Left ventricle myocardium superior (tissue), 1 donor: ENCODE measurements at regions not wholly inside any gene's neighbourhood (a gene's known extent, or its start where the extent isn't known, plus 50 kb on each side); places are given as distances from the start of the nearest gene placed in this dataset.
A peak's percentile ranks its signal among the peaks of the same experiment; 100 is the strongest.
"Not testable (repeated sequence)": the region's sequence is repeated elsewhere in the genome, so short reads cannot be mapped to it uniquely, and the experiment has no call there.

Source experiments
- ATAC-seq: fragments of 200-7000 bp; cut with Tn5 transposase; one replicate; pipeline ENCODE4 v1.9.1; 2020; ENCODE audit warnings: mild to moderate bottlenecking, moderate library complexity
- DNase-seq: peaks from one replicate; pipeline ENCODE4 v3.0.0-alpha.2; 2020
- intact Hi-C: fragments of 100-400 bp; cut with micrococcal nuclease; formaldehyde crosslinking; loops from one replicate; pipeline ENCODE4 v1.11.0; 2022
- donor health status: DM: no; HTN: yes; CAD: no; lungs with severe emphysema.

DNA sequence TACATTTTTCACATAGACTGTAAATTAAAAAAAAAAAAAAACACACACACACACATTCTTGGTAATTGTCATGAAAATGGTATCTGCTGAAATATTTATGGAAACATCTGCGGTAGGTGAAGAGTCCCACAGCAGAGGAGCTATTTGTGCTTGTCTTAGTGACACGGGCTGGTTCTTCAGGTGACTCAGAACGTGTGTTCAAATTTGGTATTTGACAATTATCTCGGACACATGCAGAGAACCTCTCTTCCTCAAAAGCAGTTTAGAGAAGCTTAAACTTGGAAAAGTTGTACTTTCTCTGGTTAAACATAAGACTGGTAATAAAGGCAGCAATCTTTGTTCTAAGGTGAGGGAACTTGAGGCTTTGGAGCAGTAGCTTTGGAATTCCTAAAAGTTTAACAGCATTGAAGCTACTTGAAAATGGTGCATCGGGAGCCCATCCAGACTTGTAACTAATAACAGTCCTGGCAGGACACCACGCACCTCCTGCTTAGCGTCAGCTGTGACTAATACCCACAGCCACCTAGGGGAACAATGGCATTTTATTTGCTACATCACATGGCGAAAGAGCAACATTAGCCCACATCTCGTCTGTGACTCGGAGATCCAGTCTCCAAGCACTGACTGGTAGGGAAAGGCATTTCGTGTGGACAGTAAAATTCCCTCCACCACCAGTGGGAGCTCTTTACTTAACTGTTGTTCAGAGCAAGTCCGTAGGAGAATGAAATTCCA, 1505.1 kb upstream of the SLC10A2 start:
- intact Hi-C loops: loop anchor here (10.0 kb wide), 1 partner anchor 1963 kb away; the partner anchor contains the start of gene EFNB2
- ATAC-seq: peak; percentile 78
- no peak for DNase-seq

DNA sequence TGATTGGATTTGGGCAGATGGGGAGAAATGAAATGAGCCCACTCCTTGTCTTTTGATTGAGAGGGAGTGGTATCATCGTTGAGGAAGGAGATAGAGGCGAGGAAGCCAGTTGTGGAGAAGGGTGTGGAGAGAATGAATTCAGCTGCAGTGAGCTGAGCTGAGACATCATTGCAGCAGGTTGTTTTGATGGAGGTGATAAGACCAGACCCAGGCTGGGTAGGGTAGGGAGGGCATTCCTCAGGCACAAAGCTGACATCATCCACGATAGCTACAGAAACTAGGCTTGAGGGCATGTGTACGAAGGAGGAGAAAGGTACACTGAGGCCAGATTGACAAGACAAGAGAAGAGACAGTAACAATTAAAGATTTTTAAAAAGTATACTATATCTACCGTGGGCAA, 1500.9 kb upstream of the SLC10A2 start:
- no peak for DNase-seq
- ATAC-seq: no peak
- intact Hi-C loops: no loop called here

DNA sequence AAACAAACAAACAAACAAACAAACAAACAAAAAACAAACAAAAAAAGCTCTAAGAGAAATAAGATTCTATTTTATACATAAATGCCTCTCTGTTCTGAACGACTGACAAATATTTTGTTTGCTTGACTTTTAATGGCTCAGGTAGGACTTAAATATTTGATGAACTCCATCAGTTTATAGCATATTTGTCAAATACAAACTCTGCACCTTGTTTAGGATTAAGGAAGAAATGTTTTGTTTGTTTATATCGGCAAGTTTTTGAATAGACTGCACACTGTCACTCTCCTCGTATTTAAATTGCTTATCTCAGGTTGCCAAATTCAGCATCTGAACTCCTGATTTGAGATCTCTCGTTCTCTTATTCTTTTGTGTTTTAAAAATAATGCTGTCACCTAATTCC, 1499.7 kb upstream of the SLC10A2 start:
- ATAC-seq (no peak), DNase-seq (no peak)
- intact Hi-C loops: no loop called here

DNA sequence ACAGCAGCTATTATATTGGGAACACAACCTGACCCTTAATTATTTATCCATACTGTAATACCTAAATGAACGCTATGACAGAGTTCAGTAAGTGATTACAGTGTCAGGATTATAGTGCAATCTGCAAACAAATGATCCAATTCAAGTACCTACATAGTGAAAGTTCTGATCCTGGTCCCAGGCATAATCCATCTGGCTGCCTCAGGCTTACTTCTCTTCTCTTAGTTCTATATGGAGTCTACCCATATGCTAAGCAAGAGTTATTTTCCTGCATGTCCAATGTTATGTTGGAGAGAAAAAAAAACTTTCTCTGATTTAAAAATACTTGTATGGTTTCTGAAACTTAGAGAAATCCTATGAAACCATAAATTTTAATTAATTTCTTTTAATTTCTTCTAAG, 1487.7 kb upstream of the SLC10A2 start:
- intact Hi-C loops: no loop called here
- ATAC-seq: no peak
- DNase-seq: no peak

DNA sequence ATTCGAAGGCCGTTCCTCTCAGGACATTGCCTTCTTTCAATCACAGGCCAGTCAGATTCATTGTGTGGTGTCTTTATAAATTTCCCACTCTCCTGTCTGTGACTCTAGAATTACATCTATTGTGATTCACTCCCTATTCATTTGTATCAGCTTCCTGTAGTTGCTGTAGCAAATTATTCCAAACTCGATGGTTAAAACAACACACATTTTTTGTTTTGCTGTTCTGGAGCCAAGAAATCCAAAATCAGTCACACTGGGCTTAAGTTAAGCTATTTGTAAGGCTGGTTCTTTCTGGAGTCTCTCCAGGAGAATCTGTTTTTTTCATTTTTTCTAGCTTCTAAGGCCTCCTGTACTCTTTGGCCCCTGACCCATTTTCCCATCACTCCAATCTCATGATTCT, 1487.0 kb upstream of the SLC10A2 start:
- ATAC-seq: no peak
- intact Hi-C loops: no loop called here
- DNase-seq: no peak

DNA sequence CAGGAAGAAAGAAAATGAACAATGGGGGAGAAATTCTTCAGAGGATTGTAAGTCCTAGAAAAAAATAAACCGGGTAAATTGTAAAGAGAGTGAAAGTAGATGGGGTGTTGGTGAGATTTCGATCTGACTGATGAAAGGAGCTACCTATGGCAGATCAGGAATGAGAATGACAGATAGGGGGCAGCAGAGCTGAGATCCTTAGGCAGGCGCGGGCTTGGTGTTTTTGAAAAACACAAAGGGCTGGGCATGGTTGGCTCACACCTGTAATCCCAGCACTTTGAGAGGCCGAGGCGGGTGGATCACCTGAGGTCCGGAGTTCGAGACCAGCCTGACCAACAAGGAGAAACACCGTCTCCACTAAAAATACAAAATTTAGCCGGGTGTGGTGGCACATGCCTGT, 1468.6 kb upstream of the SLC10A2 start:
- no peak for ATAC-seq
- no peak for DNase-seq
- intact Hi-C loops: no loop called here

DNA sequence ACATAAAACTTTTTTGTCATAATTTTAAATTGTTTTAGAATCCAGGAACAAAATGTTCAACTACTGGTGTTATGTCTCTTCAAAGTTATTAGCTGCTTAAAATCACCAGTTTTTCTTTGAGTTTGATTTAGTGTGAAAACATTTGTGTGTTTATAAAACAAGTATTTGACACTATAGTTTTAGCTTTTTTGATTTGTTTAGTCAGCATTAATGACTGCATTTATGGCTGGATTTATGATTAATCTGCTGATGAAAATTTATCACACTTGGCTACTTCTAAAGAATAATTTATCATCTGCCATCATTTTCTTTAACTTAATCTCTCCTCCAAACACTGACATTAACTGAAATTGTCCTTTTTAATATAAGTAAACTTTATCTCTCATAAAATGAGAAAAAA, 1465.9 kb upstream of the SLC10A2 start:
- intact Hi-C loops: no loop called here
- DNase-seq: no peak
- no peak for ATAC-seq

DNA sequence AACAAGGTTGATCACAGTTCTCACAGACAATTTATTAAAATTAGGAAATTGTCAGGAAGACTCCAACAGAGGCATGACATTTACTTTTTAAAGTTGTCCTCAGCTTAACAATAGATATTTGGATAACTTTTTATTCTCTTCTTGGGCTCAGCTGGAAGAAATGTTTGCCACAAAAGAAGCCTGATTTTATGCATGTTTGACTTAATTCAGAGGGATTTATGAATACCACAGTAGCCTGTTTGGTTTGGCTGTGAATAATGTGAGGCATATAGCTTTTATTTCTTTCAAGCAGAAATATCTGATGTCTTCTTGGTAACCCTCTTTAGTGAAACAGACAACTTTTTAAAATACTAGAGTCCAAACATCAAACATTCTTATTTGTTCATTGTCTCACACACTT, 1464.5 kb upstream of the SLC10A2 start:
- no peak for ATAC-seq
- DNase-seq: no peak
- intact Hi-C loops: no loop called here

DNA sequence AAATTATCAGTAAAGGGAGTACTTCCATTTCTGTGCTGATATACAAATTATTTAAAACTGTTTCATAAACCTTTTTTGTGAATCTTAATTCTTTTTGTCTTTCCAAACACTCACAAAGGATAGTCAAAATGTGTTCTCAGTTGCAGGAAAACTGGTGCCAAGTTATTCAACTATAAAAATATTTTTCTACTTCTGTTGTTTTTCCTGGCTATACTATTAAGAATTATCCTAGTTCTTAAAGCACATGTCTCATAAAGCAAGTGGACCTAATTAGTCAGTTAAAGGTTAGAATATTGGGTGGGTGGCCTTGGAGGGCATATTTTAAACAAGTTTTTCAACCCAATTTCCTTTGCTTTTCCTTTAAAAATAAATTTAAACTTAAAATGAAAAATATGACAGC, 1460.3 kb upstream of the SLC10A2 start:
- intact Hi-C loops: no loop called here
- DNase-seq (no peak), ATAC-seq (no peak)

DNA sequence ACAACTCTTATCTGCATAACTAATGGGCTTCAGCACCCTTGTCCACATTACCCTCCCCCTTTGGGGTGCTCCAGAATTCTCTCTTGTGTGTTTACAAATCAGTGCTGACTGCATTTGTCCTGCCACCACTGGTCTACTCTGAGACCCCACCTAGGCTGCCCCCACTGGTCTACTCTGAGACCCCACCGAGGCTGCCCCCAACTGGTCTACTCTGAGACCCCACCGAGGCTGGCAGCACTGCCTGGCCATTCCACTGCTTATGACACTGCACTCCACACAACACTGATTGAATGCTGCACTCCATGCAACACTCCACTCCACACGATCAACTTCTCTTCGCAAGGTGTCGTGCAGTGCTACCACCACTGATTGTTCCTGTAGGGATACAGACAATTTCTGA, 1459.2 kb upstream of the SLC10A2 start:
- no peak for DNase-seq
- intact Hi-C loops: no loop called here
- ATAC-seq: no peak

DNA sequence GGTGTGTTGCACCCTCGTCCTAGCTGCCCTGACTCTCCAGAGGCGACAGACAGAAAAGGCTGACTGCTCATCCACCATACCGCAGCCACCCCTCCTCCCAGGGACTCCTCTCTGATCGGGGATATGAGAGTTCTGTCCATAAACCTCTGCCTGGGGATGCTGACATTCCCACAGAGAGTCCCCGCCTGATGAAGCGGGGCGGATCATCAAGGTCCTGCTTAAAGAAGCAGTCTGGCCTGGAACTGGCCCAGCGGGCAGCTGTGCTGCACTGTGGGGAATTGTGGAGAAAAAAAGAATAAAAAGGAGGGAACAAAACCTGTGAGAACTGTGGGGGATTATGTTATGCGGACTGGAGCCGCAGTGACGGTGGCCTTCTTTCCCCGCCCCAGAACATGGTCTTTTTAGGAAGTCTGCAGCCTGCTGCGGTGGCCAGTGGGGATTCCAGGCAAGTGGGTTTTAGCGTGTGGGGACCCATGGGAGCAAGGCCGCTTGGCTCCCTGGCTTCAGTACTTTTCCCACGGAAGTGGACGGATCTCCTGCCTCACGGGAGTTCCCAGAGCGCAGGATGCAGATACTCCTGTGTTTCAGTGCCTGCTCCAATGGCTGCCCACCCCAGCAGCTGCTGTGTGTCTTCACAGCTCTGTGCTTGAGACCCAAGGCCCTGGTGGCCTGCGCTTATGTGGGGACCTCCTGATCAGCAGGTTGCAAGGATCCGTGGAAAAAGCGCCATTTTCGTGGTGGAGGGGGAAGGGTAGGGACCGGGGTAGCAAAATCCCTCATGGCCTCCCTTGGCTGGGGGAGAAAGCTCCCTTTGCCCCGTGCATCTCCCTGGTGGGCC, 1456.2 kb upstream of the SLC10A2 start:
- ATAC-seq: peak; percentile 55
- intact Hi-C loops: no loop called here
- peak; percentile 32 for DNase-seq

DNA sequence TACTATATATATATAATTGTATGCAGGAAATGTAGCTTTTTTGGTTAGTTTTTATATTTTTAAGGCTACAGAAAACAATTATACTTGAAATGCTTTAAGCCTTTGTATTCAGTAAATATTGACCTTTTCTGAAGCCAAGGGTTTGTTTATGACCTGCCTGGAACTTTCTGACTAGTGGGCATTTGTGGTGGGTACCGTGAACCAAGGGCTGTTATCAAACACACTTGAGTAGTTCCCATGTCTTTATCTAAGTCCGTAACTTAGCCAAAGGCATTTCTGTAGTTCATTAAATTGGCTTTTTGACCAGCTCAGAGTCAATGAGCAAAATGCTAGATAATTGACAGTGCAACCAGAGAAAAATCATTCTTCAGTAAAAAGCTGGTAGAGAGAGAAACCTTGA, 1444.2 kb upstream of the SLC10A2 start:
- ATAC-seq (no peak), DNase-seq (no peak)
- intact Hi-C loops: no loop called here

DNA sequence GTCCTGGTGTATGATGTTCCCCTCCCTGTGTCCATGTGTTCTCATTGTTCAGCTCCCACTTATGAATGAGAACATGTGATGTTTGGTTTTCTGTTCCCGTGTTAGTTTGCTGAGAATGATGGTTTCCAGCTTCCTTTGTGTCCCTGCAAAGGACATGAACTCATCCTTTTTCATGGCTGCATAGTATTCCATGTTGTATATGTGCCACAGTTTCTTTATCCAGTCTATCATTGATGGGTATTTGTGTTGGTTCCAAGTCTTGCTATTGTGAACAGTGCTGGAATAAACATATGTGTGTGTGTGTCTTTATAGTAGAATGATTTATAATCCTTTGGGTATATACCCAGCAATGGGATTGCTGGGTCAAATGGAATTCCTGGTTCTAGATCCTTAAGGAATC, 1427.3 kb upstream of the SLC10A2 start:
- ATAC-seq, intact Hi-C loops, DNase-seq: not testable (repeated sequence)

DNA sequence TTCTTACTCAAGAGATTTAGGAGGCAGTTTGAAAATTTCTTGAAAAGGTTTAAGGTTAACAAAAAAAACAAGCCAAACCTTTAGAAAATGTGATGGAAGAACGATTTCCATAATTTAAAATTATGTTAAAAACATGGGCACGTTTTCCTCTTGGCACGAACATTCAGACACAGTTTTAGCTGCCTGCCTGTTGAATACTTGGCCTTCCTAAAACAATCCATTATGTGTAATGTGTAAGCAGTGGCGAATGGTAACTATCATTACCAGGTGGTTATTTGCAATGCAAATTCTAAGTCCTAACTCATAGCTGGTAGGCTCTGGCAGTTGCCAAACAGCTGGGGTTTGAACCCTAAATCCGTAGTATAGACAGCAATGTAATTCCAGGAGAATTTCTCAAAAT, 1425.7 kb upstream of the SLC10A2 start:
- intact Hi-C loops: no loop called here
- DNase-seq: no peak
- ATAC-seq: no peak

DNA sequence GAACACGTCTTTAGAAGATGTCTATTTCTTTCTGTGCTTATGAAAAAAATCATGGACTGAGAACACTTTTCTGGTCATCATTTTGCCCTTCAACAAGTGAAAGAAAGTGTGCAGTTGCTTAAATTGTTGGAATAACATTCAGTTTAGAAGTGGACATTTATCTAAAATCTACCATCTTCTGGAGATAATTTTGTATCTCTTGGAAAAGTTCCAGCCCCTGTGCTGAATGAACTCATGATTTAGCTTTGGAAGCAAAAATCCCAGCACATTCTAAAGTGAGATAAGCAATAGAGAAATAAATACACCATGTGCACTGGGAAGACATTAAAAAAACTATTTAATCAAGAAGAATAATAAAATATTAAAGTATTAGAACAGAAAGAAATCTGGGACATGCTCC, 1420.8 kb upstream of the SLC10A2 start:
- intact Hi-C loops: no loop called here
- ATAC-seq: no peak
- DNase-seq: no peak

DNA sequence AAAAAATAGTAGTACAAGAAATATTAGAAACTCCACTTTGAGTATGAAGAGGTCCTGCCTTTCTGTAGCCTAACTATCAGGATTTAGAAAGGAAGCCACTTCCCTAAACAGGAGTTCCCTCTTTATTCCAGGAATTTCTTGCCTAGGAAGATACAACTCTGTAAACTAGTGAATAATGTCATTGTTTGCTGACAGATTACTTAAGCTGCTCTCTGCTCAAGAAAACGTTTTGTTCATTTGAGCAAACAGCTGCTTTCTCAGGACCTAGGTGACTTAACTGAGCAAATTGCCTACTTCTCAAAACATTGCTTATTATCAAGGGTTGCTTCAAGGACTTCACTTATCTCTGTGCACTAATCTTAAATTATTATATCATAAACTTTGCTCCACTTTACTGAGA, 1419.4 kb upstream of the SLC10A2 start:
- DNase-seq: no peak
- no peak for ATAC-seq
- intact Hi-C loops: no loop called here

DNA sequence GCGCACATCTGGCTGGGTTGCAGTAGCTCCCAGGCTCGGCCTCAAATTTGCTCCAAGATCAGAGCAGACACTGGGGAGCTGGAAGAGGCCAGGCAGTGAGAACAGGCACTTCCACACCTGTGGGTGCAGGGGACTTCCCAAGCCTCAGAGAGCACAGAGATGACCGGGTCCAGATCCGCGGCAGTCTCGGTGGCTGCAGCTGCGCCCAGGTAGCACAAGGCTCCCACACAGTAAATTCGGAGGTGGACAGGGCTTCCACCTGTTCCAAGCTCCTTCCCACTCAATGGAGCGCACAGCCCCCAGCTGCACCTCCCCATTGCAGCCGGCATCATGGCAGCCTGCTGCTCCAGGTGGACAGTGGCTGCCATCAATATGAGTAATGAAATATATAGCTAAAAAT, 1417.4 kb upstream of the SLC10A2 start:
- intact Hi-C loops: no loop called here
- ATAC-seq (no peak), DNase-seq (no peak)

DNA sequence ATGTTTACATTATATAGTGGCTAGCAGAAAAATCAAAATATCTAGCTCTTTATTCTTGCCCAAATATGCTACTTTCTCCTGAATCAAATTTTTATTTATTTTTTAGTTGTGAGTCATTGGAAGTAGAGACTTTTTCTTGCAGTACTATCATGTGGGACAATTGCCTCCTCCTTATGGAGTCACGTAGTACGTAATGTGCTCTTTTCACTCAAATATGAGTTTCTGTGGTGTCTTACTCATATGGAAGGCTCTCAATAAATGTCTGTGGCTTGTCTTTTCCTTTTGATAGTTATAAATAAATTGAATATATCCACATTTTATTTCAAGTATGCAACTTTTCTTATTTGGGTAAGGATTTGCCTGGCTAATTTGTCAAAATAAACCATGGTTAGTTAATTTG, 1411.0 kb upstream of the SLC10A2 start:
- intact Hi-C loops: no loop called here
- DNase-seq: no peak
- ATAC-seq: no peak

DNA sequence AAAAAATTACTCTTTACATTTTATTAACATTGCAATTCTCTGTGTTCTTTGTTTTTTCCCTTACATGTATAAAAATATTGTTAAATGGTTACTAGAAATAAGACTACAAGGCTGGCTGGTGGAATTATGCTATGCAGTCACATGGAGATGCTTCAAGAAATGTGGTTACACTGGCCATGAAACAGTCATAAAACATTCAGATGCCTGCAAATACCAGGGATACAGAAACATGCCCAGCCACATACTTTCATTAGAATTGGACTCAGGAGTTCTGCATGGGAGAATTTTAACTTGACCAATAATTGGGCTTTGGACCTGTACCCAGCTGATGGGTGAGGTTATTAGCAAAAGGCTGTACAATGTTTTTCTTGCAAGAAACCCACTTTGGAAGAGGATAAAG, 1407.7 kb upstream of the SLC10A2 start:
- DNase-seq (no peak), ATAC-seq (no peak)
- intact Hi-C loops: no loop called here

DNA sequence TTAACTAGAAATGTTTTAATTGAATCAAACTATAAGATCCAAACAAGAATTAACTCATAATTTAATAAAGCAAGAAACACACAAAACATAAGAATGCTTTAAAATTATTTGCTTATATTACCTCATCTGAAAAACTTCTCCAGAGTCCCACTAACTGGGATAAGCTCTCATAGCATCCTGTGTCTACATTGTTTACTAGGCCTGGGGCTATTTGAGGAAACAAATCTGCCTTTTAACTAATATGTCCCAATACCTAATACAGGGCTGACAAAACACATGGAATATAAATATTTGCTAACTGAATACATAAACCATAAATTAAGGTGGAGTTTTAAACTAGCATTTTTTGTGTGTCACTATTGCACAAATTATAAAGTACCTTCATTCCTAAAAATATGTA, 1399.8 kb upstream of the SLC10A2 start:
- no peak for ATAC-seq
- DNase-seq: no peak
- intact Hi-C loops: no loop called here

DNA sequence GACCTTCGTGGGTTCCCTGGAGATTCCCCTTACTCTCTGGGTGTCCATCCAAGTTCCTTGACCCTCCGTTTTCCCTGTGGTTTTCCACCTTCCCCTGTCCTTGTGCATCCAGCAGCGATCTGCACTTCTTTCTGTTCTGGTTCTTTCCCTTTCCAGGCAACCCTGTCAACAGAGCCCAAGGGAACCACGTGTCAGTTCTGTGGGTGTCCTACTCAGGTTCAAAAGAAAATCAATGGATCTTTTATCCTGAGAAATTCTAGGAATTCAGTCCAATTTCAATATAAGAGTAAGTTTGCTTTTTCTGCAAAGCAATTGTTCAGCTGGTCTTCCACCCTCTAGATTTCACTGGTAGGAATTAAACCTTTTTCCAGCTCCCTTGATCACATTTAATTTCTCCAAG, 1394.8 kb upstream of the SLC10A2 start:
- DNase-seq: no peak
- intact Hi-C loops: no loop called here
- ATAC-seq: no peak
